Ovary (tissue), 3 donors: ENCODE measurements at regions not wholly inside any gene's neighbourhood (a gene's known extent, or its start where the extent isn't known, plus 50 kb on each side); places are given as distances from the start of the nearest gene placed in this dataset.

ENCODE experiments used
- EP300 ChIP-seq: sonication (generic); formaldehyde crosslinking; IDR thresholded peaks from one replicate; pipeline ENCODE4 v1.6.1; 2017; ENCODE audit warnings: antibody characterized with exemption
- POLR2A ChIP-seq: fragments of 450-650 bp; IDR thresholded peaks from one replicate; pipeline ENCODE4 v1.6.1; 2017; ENCODE audit warnings: antibody characterized with exemption, mild to moderate bottlenecking, moderate library complexity
- TF ChIP-seq, protein P1 (sequence below), 3 donors: fragments of 450-650 bp in 2 of 3; fragments of 200-600 bp in 1 of 3; IDR thresholded peaks; one replicate each; pipeline versions ENCODE4 v1.5.1 to v1.8.0; 2016 to 2022; ENCODE audit warnings: antibody characterized with exemption in 3 of 3, mild to moderate bottlenecking in 1 of 3
- donor health status: DM: no; HTN: no; CAD: no.

DNA sequence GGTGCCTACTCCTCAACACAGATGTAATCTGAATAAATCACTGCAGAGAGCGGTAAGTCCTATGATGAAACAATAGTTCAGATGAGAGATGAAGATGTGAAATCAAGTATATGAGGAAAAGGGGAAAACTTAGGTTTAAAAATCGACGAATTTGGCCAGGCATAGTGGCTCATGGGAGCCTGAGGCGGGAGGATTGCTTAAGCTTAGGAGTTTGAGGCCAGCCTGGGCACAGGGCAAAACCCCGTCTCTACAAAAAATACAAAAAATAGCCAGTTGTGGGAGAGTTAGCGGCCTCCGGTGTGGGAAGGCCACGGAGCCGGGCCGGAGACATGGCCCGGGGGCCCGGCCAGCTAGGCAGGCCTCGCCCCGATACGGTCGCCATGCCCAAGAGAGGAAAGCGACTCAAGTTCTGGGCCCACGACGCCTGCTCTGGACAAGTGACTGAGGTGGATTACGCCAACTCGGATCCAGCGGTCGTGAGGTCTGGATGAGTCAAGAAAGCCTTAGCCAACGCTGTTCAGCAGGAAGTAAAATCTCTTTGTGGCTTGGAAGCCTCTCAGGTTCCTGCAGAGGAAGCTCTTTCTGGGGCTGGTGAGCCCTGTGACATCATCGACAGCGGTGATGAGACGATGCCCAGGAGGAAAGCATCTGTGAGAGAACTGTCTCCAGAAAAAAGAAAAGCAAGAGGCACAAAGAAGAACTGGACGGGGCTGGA, 62.8 kb upstream of the SUB1 start:
- TF ChIP-seq, protein P1, sequence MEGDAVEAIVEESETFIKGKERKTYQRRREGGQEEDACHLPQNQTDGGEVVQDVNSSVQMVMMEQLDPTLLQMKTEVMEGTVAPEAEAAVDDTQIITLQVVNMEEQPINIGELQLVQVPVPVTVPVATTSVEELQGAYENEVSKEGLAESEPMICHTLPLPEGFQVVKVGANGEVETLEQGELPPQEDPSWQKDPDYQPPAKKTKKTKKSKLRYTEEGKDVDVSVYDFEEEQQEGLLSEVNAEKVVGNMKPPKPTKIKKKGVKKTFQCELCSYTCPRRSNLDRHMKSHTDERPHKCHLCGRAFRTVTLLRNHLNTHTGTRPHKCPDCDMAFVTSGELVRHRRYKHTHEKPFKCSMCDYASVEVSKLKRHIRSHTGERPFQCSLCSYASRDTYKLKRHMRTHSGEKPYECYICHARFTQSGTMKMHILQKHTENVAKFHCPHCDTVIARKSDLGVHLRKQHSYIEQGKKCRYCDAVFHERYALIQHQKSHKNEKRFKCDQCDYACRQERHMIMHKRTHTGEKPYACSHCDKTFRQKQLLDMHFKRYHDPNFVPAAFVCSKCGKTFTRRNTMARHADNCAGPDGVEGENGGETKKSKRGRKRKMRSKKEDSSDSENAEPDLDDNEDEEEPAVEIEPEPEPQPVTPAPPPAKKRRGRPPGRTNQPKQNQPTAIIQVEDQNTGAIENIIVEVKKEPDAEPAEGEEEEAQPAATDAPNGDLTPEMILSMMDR (IDR thresholded peaks at IDR 0.05), result no peak
- TF ChIP-seq EP300, result no peak
- no peak for TF ChIP-seq POLR2A
